GM19025 (cell line): ENCODE measurements at regions not wholly inside any gene's neighbourhood (a gene's known extent, or its start where the extent isn't known, plus 50 kb on each side); places are given as distances from the start of the nearest gene placed in this dataset.
"Not testable (repeated sequence)": the region's sequence is repeated elsewhere in the genome, so short reads cannot be mapped to it uniquely, and the experiment has no call there.

Experiments
- ATAC-seq: cut with Tn5 transposase; IDR thresholded peaks from one replicate; pipeline ENCODE4 v1.9.1; 2021; ENCODE audit warnings: mild to moderate bottlenecking, low read depth, moderate library complexity; ENCODE audit not compliant: unreplicated experiment

GRCh38 chr9:99650187-99650874, 171.4 kb upstream of the NR4A3 start:
- ATAC-seq, result no peak

GRCh38 chr9:99660191-99660636, 161.5 kb upstream of the NR4A3 start:
- ATAC-seq, result peak; percentile 74

- no peak for ATAC-seq
These were observed 158.4 kb upstream of the NR4A3 start for GRCh38 chr9:99663297-99663696.

GRCh38 chr9:99663856-99664255, 157.8 kb upstream of the NR4A3 start:
- ATAC-seq, result no peak

DNA sequence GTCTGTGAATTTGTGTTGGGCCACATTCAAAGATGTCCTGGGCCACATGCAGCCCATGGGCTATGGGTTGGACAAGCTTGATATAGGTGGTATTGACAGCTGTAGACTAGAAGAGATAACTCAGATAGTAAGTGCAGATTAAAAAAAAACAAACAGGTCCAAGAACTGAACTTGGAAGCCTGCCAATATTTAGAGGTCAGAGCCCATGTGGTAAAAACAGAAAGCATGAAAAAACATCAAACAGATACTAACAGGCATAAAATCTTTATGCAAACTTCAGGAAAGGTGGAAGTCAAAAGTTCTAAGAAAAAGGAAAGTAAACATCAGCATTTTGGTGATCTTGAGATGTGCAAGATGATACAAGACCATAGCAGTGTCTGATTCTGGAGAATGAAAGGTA, 155.1 kb upstream of the NR4A3 start:
- ATAC-seq, result no peak

DNA sequence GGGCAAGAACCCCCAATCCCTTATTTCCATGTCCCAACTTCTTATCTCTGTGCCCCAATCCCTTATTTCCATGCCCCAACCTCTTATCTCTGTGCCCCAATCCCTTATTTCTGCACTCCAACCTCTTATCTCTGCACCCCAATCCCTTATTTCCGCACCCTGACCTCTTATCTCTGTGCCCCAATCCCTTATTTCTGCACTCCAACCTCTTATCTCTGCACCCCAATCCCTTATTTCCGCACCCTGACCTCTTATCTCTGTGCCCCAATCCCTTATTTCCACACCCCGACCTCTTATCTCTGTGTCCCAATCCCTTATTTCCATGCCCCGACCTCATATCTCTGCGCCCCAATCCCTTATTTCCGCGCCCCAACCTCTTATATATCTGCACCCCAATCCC, 150.8 kb upstream of the NR4A3 start:
- not testable (repeated sequence) for ATAC-seq

GRCh38 chr9:99677281-99677680, 144.4 kb upstream of the NR4A3 start:
- ATAC-seq, result no peak

DNA sequence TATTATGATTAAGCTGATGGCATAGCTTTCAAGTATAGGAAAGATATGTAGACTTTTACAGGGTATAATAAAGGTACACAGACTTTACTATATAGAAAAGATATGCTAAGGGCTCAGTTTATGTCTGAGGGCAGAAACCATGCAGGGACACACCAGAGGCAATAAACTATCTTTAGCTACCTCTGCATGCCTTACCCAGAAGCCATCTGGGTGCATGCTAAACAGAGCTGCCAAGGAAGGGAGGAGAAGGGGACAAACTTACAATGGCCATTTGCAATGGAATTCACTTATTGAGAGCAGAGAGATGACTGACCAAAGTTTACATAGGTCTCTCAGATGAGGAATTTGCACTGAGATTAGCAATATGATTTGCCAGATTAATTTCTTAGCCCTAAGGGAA, 143.1 kb upstream of the NR4A3 start:
- ATAC-seq, result no peak

DNA sequence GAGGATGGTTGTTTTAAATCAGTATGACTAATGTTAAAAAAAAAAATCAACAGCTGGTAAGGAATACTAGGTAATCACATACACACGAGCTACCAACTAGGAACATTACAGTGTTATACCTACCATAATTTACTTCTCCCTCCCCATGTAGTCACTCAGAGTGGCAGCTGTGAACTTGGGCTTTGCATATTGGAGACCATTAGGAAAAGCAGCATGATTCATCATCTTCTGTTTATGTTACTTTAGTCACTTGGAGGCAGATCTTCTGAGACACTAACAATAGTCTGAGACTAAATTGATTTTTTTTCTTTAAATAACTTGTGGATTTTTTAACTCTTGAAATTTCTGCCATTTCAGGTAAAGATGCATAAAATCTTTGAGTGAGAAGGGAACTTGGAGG, 141.5 kb upstream of the NR4A3 start:
- no peak for ATAC-seq

GRCh38 chr9:99681113-99681512, 140.6 kb upstream of the NR4A3 start:
- ATAC-seq, result no peak

DNA sequence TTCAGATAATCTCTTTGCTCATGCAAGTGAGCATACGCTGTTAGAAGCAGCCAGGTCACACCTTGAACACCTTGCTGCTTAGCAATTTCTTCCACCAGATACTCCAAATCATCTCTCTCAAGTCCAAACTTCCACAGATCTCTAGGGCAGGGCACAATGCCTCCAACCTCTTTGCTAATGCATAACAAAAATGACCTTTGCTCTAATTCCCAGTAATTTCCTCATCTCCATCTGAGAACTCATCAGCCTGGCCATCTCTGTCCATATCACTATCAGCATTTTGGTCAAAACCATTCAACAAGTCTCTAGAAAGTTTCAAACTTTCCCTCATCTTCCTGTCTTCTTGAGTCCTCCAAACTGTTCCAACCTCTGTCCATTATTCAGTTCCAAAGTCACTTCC, 139.3 kb upstream of the NR4A3 start:
- ATAC-seq, result no peak

DNA sequence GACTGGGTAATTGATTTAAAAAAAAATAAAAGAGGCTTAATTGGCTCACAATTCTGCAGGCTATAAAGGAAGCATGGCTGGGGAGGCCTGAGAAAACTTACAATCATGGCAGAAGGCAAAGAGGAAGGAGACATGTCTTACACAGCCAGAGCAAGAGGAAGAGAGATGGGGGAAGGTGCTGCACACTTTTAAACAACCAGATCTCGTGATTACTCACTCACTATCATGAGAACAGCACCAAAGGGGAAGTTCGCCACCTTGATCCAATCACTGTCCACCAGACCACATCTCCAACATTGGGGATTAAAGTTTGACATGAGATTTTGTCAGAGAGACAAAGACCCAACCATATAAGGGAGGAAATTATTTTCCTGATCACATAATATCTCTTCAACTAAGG, 138.8 kb upstream of the NR4A3 start:
- no peak for ATAC-seq

GRCh38 chr9:99690573-99690972, 131.1 kb upstream of the NR4A3 start:
- no peak for ATAC-seq

DNA sequence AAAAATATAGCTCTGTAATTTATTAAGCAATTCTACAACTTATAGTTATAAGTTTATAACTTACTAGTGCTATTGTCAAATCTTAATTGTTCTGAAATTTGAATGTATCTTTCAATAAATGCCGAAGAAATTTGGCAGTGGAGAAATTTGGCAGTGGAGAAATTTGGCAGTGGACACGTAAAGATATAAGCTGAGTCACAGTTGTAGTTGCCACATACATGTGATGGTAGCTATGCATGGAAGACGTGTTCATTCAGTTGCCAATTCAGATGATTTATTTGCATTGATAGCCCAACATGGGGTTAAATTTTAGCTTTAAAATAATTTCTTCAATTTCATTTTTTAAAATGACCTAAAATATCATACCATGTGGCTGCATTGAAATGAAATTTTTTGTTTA, 127.8 kb upstream of the NR4A3 start:
- ATAC-seq, result no peak

DNA sequence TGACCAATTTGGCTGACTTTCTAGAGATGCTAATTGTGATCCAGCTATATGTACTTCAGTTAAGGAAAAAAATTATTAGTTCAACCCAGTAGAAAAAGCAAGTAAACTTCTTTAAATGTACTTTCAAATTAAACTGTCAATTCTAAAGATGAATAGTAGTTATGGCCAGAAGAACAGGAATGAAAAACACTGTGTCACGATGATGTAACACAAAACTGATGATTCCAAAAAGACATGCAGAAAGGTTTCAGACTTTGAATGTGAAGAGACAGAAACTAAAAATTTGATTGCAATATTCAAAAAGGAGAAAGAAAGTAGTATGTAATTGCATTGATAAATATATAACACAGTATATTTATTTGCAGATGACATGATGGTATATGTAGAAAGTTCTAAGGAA, 127.3 kb upstream of the NR4A3 start:
- no peak for ATAC-seq

GRCh38 chr9:99699396-99699795, 122.3 kb upstream of the NR4A3 start:
- ATAC-seq, result no peak

DNA sequence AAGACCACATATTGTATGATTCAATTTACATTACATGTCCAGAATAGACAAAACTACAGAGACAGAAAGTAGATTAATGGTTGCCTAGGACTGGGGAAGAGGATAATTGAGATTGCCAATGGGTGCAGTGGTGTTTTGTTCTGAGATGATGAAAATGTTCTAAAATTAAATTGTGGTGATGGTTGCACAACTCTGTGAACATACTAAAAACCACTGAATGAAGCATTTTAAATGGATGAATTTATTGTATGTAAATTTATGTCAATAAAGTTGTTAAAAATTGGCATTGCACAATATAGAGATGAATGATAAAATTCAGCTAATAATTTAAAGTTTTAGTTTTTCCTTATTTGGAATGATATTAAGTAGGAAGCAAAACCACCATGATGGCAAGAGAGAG, 109.5 kb upstream of the NR4A3 start:
- no peak for ATAC-seq

DNA sequence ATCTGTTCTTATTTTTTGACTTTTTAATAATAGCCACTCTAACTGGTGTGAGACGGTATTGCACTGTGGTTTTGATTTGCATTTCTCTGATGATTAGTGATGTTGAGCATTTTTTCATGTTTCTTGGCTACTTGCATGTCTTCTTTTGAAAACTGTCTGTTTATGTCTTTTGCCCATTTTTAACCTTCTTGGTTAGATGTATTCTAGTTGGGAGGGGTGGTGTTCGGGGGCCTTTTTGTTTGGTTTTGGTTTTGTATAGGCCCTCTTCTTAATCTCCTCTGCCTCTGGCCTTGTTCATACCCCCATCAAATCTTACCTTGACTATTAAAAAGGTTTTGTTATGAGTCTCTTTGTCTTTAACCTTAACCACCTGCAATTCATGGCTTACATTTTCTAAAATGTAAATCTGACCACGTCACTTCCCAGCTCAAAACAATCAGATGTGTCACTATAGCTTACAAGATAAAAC, 107.8 kb upstream of the NR4A3 start:
- ATAC-seq, result no peak

DNA sequence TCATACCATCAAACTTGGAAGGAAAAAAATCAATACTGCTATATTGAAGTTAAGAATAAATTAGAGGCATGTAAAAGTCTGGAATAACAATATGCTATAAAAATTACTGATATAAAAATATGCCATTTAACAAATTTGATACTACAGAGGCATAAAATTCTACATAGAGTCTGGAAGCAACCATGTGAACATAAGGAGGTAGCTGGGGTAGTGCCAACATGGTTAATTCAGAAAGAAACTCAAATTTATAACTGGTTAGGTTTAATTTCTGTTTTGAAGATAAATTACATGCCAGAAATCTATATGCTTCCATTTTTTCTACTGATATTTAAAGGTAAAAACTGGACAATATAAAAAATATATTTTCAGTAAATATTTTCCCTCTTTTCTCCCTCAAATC, 103.1 kb upstream of the NR4A3 start:
- ATAC-seq, result no peak

GRCh38 chr9:99720455-99721050, 101.1 kb upstream of the NR4A3 start:
- ATAC-seq, result peak; percentile 78

DNA sequence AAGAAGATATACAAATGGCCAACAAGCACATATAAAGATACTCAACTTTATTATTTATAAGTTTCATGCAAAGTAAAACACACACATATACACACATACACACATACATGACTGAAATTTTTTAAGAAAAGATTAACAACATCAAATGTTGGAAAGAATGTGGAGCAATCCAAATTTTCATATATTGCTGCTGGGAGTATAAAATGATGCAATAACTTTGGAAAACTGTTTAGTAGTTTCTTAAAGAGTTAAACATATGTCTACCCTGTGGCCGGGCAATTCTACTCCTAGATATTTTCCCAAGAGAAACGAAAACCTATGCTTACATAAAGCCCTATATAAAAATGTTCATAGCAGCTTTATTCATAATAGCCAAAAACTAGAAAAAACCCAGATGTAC, 99.8 kb upstream of the NR4A3 start:
- ATAC-seq, result no peak

DNA sequence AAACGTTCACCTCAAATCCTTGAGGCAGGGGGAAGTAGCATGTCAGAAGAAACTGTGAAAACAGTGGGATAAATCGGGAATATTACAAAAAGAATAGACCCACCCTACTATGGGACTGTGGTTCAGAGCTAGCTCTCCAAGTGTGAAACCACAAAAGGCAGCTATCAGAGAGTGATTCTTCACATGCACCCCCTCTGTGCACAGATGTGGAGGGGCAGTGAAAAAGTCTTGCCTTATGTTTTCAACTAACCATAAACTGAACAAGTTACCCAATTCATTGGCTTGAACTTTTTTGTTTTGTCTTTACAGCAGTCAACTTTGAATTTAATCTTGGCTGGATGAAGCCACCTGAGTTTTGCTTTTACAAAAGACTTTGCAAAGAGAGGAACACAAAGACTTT, 98.8 kb upstream of the NR4A3 start:
- no peak for ATAC-seq
